ENCODE measurements at regions not wholly inside any gene's neighbourhood (a gene's known extent, or its start where the extent isn't known, plus 50 kb on each side); places are given as distances from the start of the nearest gene placed in this dataset.

DNA sequence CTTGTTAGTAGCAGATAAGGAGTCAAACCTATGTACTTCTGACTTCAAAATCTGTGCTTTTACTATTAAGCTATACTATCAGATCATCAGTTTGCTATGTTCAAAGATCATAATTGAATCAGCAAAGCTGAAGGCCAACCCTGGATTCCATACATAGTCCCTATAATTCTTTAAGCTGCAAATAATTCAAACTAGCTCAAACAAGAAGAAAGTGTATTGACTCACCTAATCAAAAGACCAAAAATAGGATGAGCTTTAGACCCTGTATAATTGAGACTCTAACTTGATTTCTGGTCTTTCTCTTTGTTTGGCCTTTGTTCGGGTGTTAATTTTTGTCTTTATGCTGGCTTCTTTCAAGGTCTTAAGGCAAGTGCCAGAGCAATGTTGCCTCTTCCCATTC is 213.7 kb downstream of the CWF19L2 start:
- H3K4me3 ChIP-seq (ENCODE audit: low read length) = no peak overlapping the region
- no peaks in the 10 kb centered on the region for H3K79me1 ChIP-seq (ENCODE audit: low read length)
- no peaks in the 10 kb centered on the region for H3K36me3 ChIP-seq (ENCODE audit: control insufficient read depth, insufficient read depth, low read length)
- no peak overlapping the region for H3K4me2 ChIP-seq (ENCODE audit: low read length)
- no peak overlapping the region for H4K5ac ChIP-seq (ENCODE audit: low read length)
- H3K4me1 ChIP-seq (ENCODE audit: control insufficient read depth, low read depth, low read length) = peaks cover 3% of the 10 kb centered on the region
- no peak overlapping the region for H3K18ac ChIP-seq (ENCODE audit: low read length)
- WGBS (ENCODE audit: extremely low coverage, insufficient coverage, low lambda C conversion rate) = no CpG with 5 or more reads among the region's 1 CpG
- no peak overlapping the region for H2BK120ac ChIP-seq (ENCODE audit: low read depth, low read length)
- H3K27ac ChIP-seq (ENCODE audit: low read depth, low read length) = no peak overlapping the region
- H2AK5ac ChIP-seq (ENCODE audit: low read length) = no peak overlapping the region
- no peak overlapping the region for H3K4ac ChIP-seq (ENCODE audit: low read depth, low read length)
- no peak overlapping the region for H3K56ac ChIP-seq (ENCODE audit: low read length)
- H3K23ac ChIP-seq (ENCODE audit: low read length) = no peak overlapping the region
- H3K79me2 ChIP-seq (ENCODE audit: control insufficient read depth, insufficient read depth, low read length) = no peaks in the 10 kb centered on the region
- H2BK15ac ChIP-seq (replicated peaks; ENCODE audit: low read depth) = no peak overlapping the region
- no peaks in the 10 kb centered on the region for H3K27me3 ChIP-seq (ENCODE audit: insufficient read depth, low read length, poor library complexity)
- H2BK5ac ChIP-seq (ENCODE audit: low read length) = no peak overlapping the region
- no peak overlapping the region for H3K9ac ChIP-seq (ENCODE audit: low read length)
- no peak overlapping the region for H4K8ac ChIP-seq (ENCODE audit: low read depth, low read length)
- no peak for DNase-seq

DNA sequence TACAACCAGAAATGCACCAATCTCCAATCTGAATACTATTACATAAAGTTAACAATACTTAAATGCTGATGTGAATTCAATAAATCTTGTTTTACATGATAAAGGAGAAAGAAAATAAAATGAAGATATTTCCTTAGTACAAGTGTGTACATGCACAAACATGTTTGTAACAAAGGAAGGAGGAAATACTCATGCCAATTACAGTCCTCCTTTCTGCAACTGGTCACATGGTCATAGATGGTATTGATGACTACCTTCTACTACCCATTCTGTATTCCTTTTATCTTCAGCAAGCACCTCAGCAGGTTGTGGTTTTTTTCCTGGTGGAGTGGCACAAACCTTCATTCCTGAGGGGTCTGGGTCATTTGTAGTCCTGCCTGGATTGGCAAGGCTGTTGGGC is 214.2 kb upstream of the GUCY1A2 start:
- no peak overlapping the region for H3K23ac ChIP-seq (ENCODE audit: low read length)
- H3K79me1 ChIP-seq (ENCODE audit: low read length) = no peaks in the 10 kb centered on the region
- H3K4me1 ChIP-seq (ENCODE audit: control insufficient read depth, low read depth, low read length) = no peaks in the 10 kb centered on the region
- no peak overlapping the region for H2BK15ac ChIP-seq (replicated peaks; ENCODE audit: low read depth)
- H3K4ac ChIP-seq (ENCODE audit: low read depth, low read length) = no peak overlapping the region
- H4K5ac ChIP-seq (ENCODE audit: low read length) = no peak overlapping the region
- no peak for DNase-seq
- H2AK5ac ChIP-seq (ENCODE audit: low read length) = no peak overlapping the region
- H2BK120ac ChIP-seq (ENCODE audit: low read depth, low read length) = no peak overlapping the region
- no peak overlapping the region for H3K4me3 ChIP-seq (ENCODE audit: low read length)
- no peak overlapping the region for H3K18ac ChIP-seq (ENCODE audit: low read length)
- no peak overlapping the region for H3K56ac ChIP-seq (ENCODE audit: low read length)
- no peak overlapping the region for H3K9ac ChIP-seq (ENCODE audit: low read length)
- no peaks in the 10 kb centered on the region for H3K36me3 ChIP-seq (ENCODE audit: control insufficient read depth, insufficient read depth, low read length)
- no peak overlapping the region for H2BK5ac ChIP-seq (ENCODE audit: low read length)
- H3K27me3 ChIP-seq (ENCODE audit: insufficient read depth, low read length, poor library complexity) = no peaks in the 10 kb centered on the region
- H4K8ac ChIP-seq (ENCODE audit: low read depth, low read length) = no peak overlapping the region
- no peak overlapping the region for H3K27ac ChIP-seq (ENCODE audit: low read depth, low read length)
- H3K79me2 ChIP-seq (ENCODE audit: control insufficient read depth, insufficient read depth, low read length) = no peaks in the 10 kb centered on the region
- no peak overlapping the region for H3K4me2 ChIP-seq (ENCODE audit: low read length)

DNA sequence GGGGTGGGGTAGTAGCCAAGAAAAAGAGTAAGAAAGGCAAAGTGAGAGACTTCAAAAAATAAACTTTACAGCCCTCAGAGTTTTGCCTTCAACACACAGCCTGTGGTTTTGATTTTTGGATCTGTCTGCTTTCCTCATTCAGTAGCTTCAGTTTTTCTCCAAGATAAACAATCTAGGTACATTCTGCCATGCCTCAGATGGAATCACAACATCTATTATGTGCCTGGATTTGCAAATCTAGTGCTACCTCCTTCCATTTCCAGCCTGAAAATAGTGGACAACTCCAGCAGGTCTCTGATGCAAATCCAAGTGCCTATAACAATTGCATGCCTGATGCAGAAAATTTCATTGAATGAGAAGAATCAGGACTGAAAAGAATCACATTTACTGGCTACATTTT is 206.6 kb upstream of the GUCY1A2 start:
- no peaks in the 10 kb centered on the region for H3K79me2 ChIP-seq (ENCODE audit: control insufficient read depth, insufficient read depth, low read length)
- no peaks in the 10 kb centered on the region for H3K36me3 ChIP-seq (ENCODE audit: control insufficient read depth, insufficient read depth, low read length)
- no peaks in the 10 kb centered on the region for H3K79me1 ChIP-seq (ENCODE audit: low read length)
- no peak overlapping the region for H4K5ac ChIP-seq (ENCODE audit: low read length)
- H2AK5ac ChIP-seq (ENCODE audit: low read length) = no peak overlapping the region
- no peak overlapping the region for H2BK15ac ChIP-seq (replicated peaks; ENCODE audit: low read depth)
- no peak for DNase-seq
- no peak overlapping the region for H3K23ac ChIP-seq (ENCODE audit: low read length)
- H3K56ac ChIP-seq (ENCODE audit: low read length) = no peak overlapping the region
- no peak overlapping the region for H3K4me3 ChIP-seq (ENCODE audit: low read length)
- H3K4me1 ChIP-seq (ENCODE audit: control insufficient read depth, low read depth, low read length) = no peaks in the 10 kb centered on the region
- H2BK5ac ChIP-seq (ENCODE audit: low read length) = no peak overlapping the region
- no peak overlapping the region for H3K18ac ChIP-seq (ENCODE audit: low read length)
- H3K27ac ChIP-seq (ENCODE audit: low read depth, low read length) = no peak overlapping the region
- no peak overlapping the region for H3K4ac ChIP-seq (ENCODE audit: low read depth, low read length)
- H3K4me2 ChIP-seq (ENCODE audit: low read length) = no peak overlapping the region
- no peak overlapping the region for H4K8ac ChIP-seq (ENCODE audit: low read depth, low read length)
- H3K27me3 ChIP-seq (ENCODE audit: insufficient read depth, low read length, poor library complexity) = no peaks in the 10 kb centered on the region
- no peak overlapping the region for H3K9ac ChIP-seq (ENCODE audit: low read length)
- H2BK120ac ChIP-seq (ENCODE audit: low read depth, low read length) = no peak overlapping the region

DNA sequence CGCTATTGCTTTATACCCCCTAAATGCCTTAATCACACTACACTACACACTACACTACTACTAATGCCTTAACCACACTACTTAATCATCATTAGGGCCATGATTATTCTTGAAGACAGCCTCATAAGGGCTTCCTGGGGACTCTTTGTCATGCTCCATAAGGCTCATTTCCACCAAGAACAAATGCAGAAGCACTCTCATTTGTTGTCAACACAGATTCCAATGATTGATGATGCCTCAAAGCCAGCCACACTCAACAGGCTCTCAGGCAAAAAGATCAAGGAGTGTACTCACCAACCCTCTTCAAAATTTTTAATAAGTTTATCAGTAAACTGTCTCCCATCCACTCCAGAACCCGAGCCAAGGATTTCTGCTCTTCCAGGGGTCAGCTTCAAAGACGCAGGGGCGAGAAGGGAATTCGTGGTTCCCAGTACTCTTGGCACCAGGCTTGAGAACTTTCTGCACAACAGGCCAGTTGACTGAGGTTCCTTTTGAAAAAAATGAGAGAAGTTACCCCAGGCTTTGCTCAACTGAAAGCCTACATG is 204.7 kb upstream of the GUCY1A2 start:
- no peak overlapping the region for H3K23ac ChIP-seq (ENCODE audit: low read length)
- H3K4ac ChIP-seq (ENCODE audit: low read depth, low read length) = no peak overlapping the region
- no peak overlapping the region for H3K27ac ChIP-seq (ENCODE audit: low read depth, low read length)
- no peak overlapping the region for H2BK120ac ChIP-seq (ENCODE audit: low read depth, low read length)
- no peak overlapping the region for H2BK15ac ChIP-seq (replicated peaks; ENCODE audit: low read depth)
- H3K4me2 ChIP-seq (ENCODE audit: low read length) = no peak overlapping the region
- no peak overlapping the region for H2BK5ac ChIP-seq (ENCODE audit: low read length)
- peaks cover 2% of the 10 kb centered on the region for H3K4me1 ChIP-seq (ENCODE audit: control insufficient read depth, low read depth, low read length)
- no peak overlapping the region for H3K9ac ChIP-seq (ENCODE audit: low read length)
- no CpG with 5 or more reads among the region's 5 CpGs for WGBS (ENCODE audit: extremely low coverage, insufficient coverage, low lambda C conversion rate)
- no peak overlapping the region for H4K8ac ChIP-seq (ENCODE audit: low read depth, low read length)
- no peaks in the 10 kb centered on the region for H3K79me1 ChIP-seq (ENCODE audit: low read length)
- no peak overlapping the region for H3K18ac ChIP-seq (ENCODE audit: low read length)
- H3K56ac ChIP-seq (ENCODE audit: low read length) = no peak overlapping the region
- H2AK5ac ChIP-seq (ENCODE audit: low read length) = no peak overlapping the region
- DNase-seq = no peak
- no peak overlapping the region for H4K5ac ChIP-seq (ENCODE audit: low read length)
- H3K4me3 ChIP-seq (ENCODE audit: low read length) = no peak overlapping the region
- H3K36me3 ChIP-seq (ENCODE audit: control insufficient read depth, insufficient read depth, low read length) = no peaks in the 10 kb centered on the region
- H3K27me3 ChIP-seq (ENCODE audit: insufficient read depth, low read length, poor library complexity) = no peaks in the 10 kb centered on the region
- no peaks in the 10 kb centered on the region for H3K79me2 ChIP-seq (ENCODE audit: control insufficient read depth, insufficient read depth, low read length)

DNA sequence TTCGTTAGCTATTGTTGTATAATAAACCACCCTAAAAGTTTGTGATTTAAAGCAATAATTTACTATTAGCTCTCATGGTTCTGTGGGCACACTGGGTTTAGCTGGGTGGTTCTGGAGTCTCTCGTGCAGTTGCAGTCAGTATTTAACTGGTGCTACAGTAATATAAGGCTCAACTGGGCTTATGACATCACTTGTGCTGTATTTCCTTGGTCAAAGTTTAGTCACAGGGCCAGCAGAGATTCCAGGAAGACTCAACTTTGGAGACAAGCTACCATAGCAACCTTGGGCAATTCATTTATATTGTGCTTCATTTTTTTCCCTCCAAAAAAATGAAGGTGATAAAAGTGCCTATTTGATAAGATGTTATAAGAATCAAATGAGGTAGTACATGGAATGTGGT is 204.2 kb upstream of the GUCY1A2 start:
- Histone ChIP-seq H3K18ac (ENCODE audit: low read length) (no peak overlapping the region), H3K27ac (ENCODE audit: low read depth, low read length) (no peak overlapping the region), H4K8ac (ENCODE audit: low read depth, low read length) (no peak overlapping the region), H3K23ac (ENCODE audit: low read length) (no peak overlapping the region), H2BK120ac (ENCODE audit: low read depth, low read length) (no peak overlapping the region), H2BK15ac (replicated peaks; ENCODE audit: low read depth) (no peak overlapping the region), H3K56ac (ENCODE audit: low read length) (no peak overlapping the region), H4K5ac (ENCODE audit: low read length) (no peak overlapping the region), H3K4me2 (ENCODE audit: low read length) (no peak overlapping the region), H3K4ac (ENCODE audit: low read depth, low read length) (no peak overlapping the region), H3K4me1 (ENCODE audit: control insufficient read depth, low read depth, low read length) (peaks cover 2% of the 10 kb centered on the region), H3K27me3 (ENCODE audit: insufficient read depth, low read length, poor library complexity) (no peaks in the 10 kb centered on the region), H3K79me1 (ENCODE audit: low read length) (no peaks in the 10 kb centered on the region), H3K79me2 (ENCODE audit: control insufficient read depth, insufficient read depth, low read length) (no peaks in the 10 kb centered on the region), H3K9ac (ENCODE audit: low read length) (no peak overlapping the region), H3K36me3 (ENCODE audit: control insufficient read depth, insufficient read depth, low read length) (no peaks in the 10 kb centered on the region), H3K4me3 (ENCODE audit: low read length) (no peak overlapping the region), H2AK5ac (ENCODE audit: low read length) (no peak overlapping the region), H2BK5ac (ENCODE audit: low read length) (no peak overlapping the region)
- WGBS (ENCODE audit: extremely low coverage, insufficient coverage, low lambda C conversion rate) = no CpG with 5 or more reads among the region's 2 CpGs
- DNase-seq = no peak

DNA sequence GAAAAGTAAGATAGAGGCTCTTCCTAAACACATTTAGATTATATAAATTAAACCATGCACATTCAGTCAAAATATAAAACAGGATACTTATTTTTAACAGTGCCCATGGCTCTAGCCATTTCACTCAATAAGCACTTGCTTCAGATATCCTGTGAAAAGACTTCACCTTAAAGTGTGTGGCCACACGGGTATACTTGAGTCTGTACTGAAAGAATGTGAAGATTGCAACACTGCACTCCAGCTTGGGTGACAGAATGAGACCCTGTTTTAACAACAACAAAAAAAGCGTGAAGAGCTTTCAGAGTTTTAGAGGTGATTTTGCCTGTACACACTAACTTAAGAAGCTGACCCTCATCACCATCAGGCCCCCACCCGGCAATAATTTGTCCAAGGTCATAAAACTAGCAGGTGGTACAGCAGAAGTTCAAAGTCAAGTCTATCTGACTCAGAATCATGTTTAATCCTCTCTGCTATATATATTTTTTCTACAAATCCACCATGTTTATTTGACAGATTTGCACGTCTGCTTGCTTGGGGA is 203.5 kb upstream of the GUCY1A2 start:
- Histone ChIP-seq H3K4me1 (ENCODE audit: control insufficient read depth, low read depth, low read length) (peaks cover 2% of the 10 kb centered on the region), H2BK120ac (ENCODE audit: low read depth, low read length) (no peak overlapping the region), H3K56ac (ENCODE audit: low read length) (no peak overlapping the region), H3K18ac (ENCODE audit: low read length) (no peak overlapping the region), H3K4me2 (ENCODE audit: low read length) (no peak overlapping the region), H3K4ac (ENCODE audit: low read depth, low read length) (no peak overlapping the region), H3K79me1 (ENCODE audit: low read length) (no peaks in the 10 kb centered on the region), H3K27me3 (ENCODE audit: insufficient read depth, low read length, poor library complexity) (no peaks in the 10 kb centered on the region), H2BK5ac (ENCODE audit: low read length) (no peak overlapping the region), H3K36me3 (ENCODE audit: control insufficient read depth, insufficient read depth, low read length) (no peaks in the 10 kb centered on the region), H2AK5ac (ENCODE audit: low read length) (no peak overlapping the region), H2BK15ac (replicated peaks; ENCODE audit: low read depth) (no peak overlapping the region), H3K27ac (ENCODE audit: low read depth, low read length) (no peak overlapping the region), H3K23ac (ENCODE audit: low read length) (no peak overlapping the region), H3K9ac (ENCODE audit: low read length) (no peak overlapping the region), H3K79me2 (ENCODE audit: control insufficient read depth, insufficient read depth, low read length) (no peaks in the 10 kb centered on the region), H3K4me3 (ENCODE audit: low read length) (no peak overlapping the region), H4K8ac (ENCODE audit: low read depth, low read length) (no peak overlapping the region), H4K5ac (ENCODE audit: low read length) (no peak overlapping the region)
- no peak for DNase-seq
- no CpG with 5 or more reads among the region's 4 CpGs for WGBS (ENCODE audit: extremely low coverage, insufficient coverage, low lambda C conversion rate)

Measured in mesendoderm (in vitro differentiated cells).